ENCODE measurements at regions not wholly inside any gene's neighbourhood (a gene's known extent, or its start where the extent isn't known, plus 50 kb on each side); places are given as distances from the start of the nearest gene placed in this dataset.
"Not testable (repeated sequence)": the region's sequence is repeated elsewhere in the genome, so short reads cannot be mapped to it uniquely, and the experiment has no call there.

GRCh38 chr4:32890398-32890797 is 2170.2 kb downstream of the PCDH7 start:
- H3K4me3 ChIP-seq, result no peak overlapping the region
- in situ Hi-C loops (cut with MboI; ENCODE audit: low pct_unique_long_range_greater_than_20kb in 2 of 9, low sequenced_read_pairs in 9 of 9, unreplicated experiment in 9 of 9), result no loop called here
- ATAC-seq (replicated peaks in 6 of 8), result peak in 4 of 8 experiments; percentile 27 to 71 (median 46)
- H3K4me1 ChIP-seq (replicated peaks in 1 of 2), result no peaks in the 10 kb centered on the region
- no peak overlapping the region for H3K27ac ChIP-seq
- WGBS, 10 experiments, result 19 to 76% (median 57%) methylated on average over 1 to 4 of the region's 4 CpGs; no CpG with 5 or more reads in 3 of the 10 experiments

DNA sequence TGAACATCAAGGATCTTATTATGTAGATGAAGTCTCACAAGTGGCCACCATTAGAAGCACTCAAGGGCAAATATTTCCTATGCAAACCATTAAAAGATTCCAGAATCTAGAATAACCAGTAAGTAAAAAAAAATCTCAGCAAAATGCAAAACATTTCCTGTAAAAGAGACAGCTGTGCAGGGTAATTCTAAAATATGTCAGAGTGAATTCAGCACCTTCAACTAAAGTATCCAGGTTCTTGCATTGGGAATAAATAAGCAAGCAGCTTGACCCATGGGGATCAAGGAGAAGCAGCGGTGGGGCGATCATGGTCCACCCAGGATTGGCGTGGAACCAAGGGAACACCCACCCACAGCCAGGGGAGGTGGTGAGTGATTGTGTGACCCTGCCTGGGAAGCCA is 2188.9 kb downstream of the PCDH7 start:
- no peaks in the 10 kb centered on the region for H3K4me1 ChIP-seq (replicated peaks in 1 of 2)
- peak in 2 of 8 experiments; percentile 54 to 61 for ATAC-seq (replicated peaks in 6 of 8)
- H3K27ac ChIP-seq, result no peak overlapping the region
- WGBS, 10 experiments, result 90 to 100% (median 94%) methylated on average over 2 to 3 of the region's 3 CpGs; no CpG with 5 or more reads in 7 of the 10 experiments
- in situ Hi-C loops (cut with MboI; ENCODE audit: low pct_unique_long_range_greater_than_20kb in 2 of 9, low sequenced_read_pairs in 9 of 9, unreplicated experiment in 9 of 9), result no loop called here
- H3K4me3 ChIP-seq, result no peak overlapping the region

GRCh38 chr4:32909736-32910135 is 2189.6 kb downstream of the PCDH7 start:
- no peak for ATAC-seq (replicated peaks in 6 of 8)
- no peak overlapping the region for H3K27ac ChIP-seq
- in situ Hi-C loops (cut with MboI; ENCODE audit: low pct_unique_long_range_greater_than_20kb in 2 of 9, low sequenced_read_pairs in 9 of 9, unreplicated experiment in 9 of 9), result no loop called here
- no peaks in the 10 kb centered on the region for H3K4me1 ChIP-seq (replicated peaks in 1 of 2)
- no CpG with 5 or more reads among the region's 2 CpGs for WGBS, 10 experiments
- H3K4me3 ChIP-seq, result no peak overlapping the region

DNA sequence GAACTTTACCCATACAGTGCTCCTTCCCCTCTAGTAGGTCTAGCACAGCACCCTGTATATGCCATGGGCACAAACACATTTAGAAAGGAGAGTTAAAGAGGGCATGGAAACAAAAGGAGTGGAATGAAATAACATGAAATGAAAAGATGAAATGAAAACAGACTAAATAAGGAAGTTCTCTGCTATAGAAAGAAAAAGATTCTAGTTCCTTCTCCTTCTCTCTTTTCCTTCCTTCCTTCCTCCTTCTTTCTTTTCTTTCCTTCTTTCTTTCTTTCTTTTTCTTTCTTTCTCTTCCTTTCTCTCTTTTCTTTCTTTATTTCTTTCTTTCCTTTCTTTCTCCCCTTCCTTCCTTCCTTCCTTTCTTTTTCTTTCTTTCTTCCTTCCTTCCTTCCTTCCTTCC is 2197.4 kb downstream of the PCDH7 start:
- no peak for ATAC-seq (replicated peaks in 6 of 8)
- Histone ChIP-seq H3K27ac (no peak overlapping the region), H3K4me1 (replicated peaks in 1 of 2) (no peaks in the 10 kb centered on the region), H3K4me3 (no peak overlapping the region)
- in situ Hi-C loops (cut with MboI; ENCODE audit: low pct_unique_long_range_greater_than_20kb in 2 of 9, low sequenced_read_pairs in 9 of 9, unreplicated experiment in 9 of 9), result no loop called here

GRCh38 chr4:32929796-32930699 is 2209.9 kb downstream of the PCDH7 start:
- ATAC-seq (replicated peaks in 6 of 8), result peak in 3 of 8 experiments; percentile 33 to 88 (median 84)
- H3K4me1 ChIP-seq (replicated peaks in 1 of 2), result peaks cover 3 to 18% of the 10 kb centered on the region in 2 donors
- H3K27ac ChIP-seq, result no peak overlapping the region
- in situ Hi-C loops (cut with MboI; ENCODE audit: low pct_unique_long_range_greater_than_20kb in 2 of 9, low sequenced_read_pairs in 9 of 9, unreplicated experiment in 9 of 9), result no loop called here
- 0 to 66% (median 46%) methylated on average over 1 to 4 of the region's 4 CpGs for WGBS, 10 experiments
- H3K4me3 ChIP-seq, result no peak overlapping the region

- WGBS, 10 experiments, result 0 to 56% (median 11%) methylated on average over 1 of the region's 1 CpG; no CpG with 5 or more reads in 5 of the 10 experiments
- H3K27ac ChIP-seq, result no peak overlapping the region
- no peak overlapping the region for H3K4me3 ChIP-seq
- ATAC-seq (replicated peaks in 6 of 8), result no peak
- in situ Hi-C loops (cut with MboI; ENCODE audit: low pct_unique_long_range_greater_than_20kb in 2 of 9, low sequenced_read_pairs in 9 of 9, unreplicated experiment in 9 of 9), result no loop called here
- peaks cover 3 to 18% of the 10 kb centered on the region in 2 donors for H3K4me1 ChIP-seq (replicated peaks in 1 of 2)
Observed at GRCh38 chr4:32930700-32931099, 2210.5 kb downstream of the PCDH7 start.

DNA sequence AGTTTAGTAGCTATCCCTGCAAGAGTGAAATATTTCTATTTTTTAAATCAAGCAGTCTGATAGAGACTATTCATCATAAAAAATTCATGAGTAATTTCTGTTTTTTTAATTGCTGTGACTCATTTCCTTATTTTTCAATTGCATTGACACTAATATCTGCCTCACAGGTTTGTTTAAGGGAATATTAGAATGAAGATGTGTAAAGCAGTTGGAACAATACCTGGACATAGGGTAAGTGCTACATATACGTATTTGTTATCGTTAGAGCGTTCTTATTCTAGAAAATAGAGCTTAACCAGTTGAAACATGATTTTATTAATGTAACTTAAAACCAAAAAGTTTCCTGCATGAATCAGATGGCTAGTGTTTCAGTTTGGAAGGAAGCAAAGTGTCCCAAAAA is 2211.3 kb downstream of the PCDH7 start:
- 0 to 46% (median 28%) methylated on average over 3 of the region's 3 CpGs; no CpG with 5 or more reads in 4 of the 10 experiments for WGBS, 10 experiments
- ATAC-seq (replicated peaks in 6 of 8), result no peak
- H3K4me1 ChIP-seq (replicated peaks in 1 of 2), result peaks cover 3 to 18% of the 10 kb centered on the region in 2 donors
- in situ Hi-C loops (cut with MboI; ENCODE audit: low pct_unique_long_range_greater_than_20kb in 2 of 9, low sequenced_read_pairs in 9 of 9, unreplicated experiment in 9 of 9), result no loop called here
- no peak overlapping the region for H3K27ac ChIP-seq
- no peak overlapping the region for H3K4me3 ChIP-seq

DNA sequence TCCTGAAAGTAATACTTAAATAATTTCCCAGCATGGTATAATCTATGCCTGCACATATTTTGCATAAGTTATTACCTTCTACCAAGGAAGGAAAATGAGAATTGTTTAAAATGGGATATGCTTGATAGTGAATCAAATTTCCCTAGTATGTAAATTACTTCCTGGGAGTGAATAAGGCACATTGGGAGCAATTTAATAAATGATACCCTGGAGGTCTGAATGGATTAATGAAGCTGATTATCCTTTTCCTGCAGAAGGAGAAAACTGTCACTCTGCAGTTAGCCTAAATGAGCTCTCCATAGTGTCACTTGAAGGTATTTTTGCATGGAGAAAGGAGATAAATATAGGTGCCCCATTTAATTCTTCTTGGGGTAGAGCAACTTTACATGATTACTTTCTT is 2212.0 kb downstream of the PCDH7 start:
- no peak for ATAC-seq (replicated peaks in 6 of 8)
- in situ Hi-C loops (cut with MboI; ENCODE audit: low pct_unique_long_range_greater_than_20kb in 2 of 9, low sequenced_read_pairs in 9 of 9, unreplicated experiment in 9 of 9), result no loop called here
- Histone ChIP-seq H3K27ac (no peak overlapping the region), H3K4me3 (no peak overlapping the region), H3K4me1 (replicated peaks in 1 of 2) (peaks cover 3 to 18% of the 10 kb centered on the region in 2 donors)

DNA sequence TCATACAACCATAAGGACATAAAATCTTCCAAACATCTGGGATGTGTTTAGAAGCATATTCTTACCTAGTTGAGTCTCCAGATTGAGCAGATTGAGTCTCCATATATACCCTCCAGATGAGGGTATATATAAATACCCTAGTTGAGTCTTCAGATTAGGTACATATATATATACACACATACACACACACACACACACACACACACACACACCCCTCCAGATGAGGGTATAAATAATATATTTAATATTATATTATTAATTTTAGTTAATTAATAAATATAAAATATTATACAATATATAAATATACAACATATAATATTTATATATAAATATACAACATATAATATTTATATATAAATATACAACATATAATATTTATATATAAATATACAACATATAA is 2219.1 kb downstream of the PCDH7 start:
- in situ Hi-C loops (cut with MboI; ENCODE audit: low pct_unique_long_range_greater_than_20kb in 2 of 9, low sequenced_read_pairs in 9 of 9, unreplicated experiment in 9 of 9); ATAC-seq (replicated peaks in 6 of 8): not testable (repeated sequence)

DNA sequence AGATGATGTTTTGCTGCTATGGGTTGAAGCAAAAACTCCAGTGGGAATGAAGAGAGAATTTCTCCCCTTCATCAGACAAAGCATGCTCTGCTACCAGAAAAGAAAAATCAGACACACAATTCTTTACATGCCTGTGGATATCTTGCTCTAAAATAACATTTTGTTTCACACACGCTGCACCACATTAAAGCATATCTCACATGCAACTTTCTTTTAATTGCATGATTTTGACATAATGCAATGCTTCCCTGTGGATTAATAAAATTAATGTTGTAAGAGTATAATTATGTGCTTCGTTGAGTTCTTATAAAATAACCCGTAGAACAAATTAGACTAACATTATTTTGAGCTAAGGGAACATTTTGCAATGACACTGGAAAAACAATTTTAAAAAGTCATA is 2230.7 kb downstream of the PCDH7 start:
- in situ Hi-C loops (cut with MboI; ENCODE audit: low pct_unique_long_range_greater_than_20kb in 2 of 9, low sequenced_read_pairs in 9 of 9, unreplicated experiment in 9 of 9), result no loop called here
- Histone ChIP-seq H3K4me3 (no peak overlapping the region), H3K27ac (no peak overlapping the region), H3K4me1 (replicated peaks in 1 of 2) (no peaks in the 10 kb centered on the region)
- no peak for ATAC-seq (replicated peaks in 6 of 8)
- 14 to 95% (median 66%) methylated on average over 1 to 3 of the region's 3 CpGs; no CpG with 5 or more reads in 2 of the 10 experiments for WGBS, 10 experiments

More for the DNA sequence above, 2219.1 kb downstream of the PCDH7 start:
- H3K4me1 ChIP-seq (replicated peaks in 1 of 2); H3K4me3 ChIP-seq; H3K27ac ChIP-seq: not testable (repeated sequence)

DNA sequence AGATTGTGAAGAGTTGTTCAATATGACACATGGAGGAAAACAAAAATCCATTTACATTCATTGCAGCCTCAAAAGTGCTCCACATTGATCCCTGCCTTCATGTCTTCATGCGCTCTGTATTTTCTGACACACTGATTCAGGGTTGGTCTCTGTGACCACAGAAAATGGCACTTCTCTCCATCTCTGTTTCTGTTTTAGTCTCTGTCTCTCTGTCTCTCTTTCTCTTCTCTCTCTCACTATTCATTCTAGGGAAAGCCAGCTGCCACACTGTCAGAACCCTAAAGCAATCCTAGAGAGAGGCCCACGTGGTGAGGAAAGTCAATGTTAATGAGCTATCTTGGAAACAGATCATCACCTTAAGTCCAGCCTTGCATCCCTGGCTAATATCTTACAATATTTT is 2238.4 kb downstream of the PCDH7 start:
- Histone ChIP-seq H3K4me3 (no peak overlapping the region), H3K4me1 (replicated peaks in 1 of 2) (no peaks in the 10 kb centered on the region), H3K27ac (no peak overlapping the region)
- in situ Hi-C loops (cut with MboI; ENCODE audit: low pct_unique_long_range_greater_than_20kb in 2 of 9, low sequenced_read_pairs in 9 of 9, unreplicated experiment in 9 of 9), result no loop called here
- ATAC-seq (replicated peaks in 6 of 8), result no peak
- WGBS, 10 experiments, result 13 to 100% (median 60%) methylated on average over 1 to 2 of the region's 2 CpGs; no CpG with 5 or more reads in 3 of the 10 experiments

DNA sequence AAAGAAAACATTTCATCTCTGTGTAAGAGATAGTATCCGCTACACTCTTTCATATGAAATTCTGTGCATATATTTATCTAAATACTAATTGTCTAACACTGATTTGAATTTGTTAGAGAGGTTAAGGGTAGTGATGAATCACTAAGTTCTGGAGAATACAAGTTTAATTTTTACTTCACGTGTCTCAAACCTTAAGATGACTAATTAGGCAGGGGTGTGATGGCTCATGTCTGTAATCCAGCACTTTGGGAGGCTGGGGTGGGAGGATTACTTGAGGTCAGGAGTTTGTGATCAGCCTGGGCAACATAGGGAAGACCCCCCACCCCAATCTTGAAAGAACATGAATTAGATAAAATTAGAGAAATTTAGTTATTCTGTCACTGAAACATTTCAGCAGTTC is 2241.9 kb downstream of the PCDH7 start:
- H3K4me3 ChIP-seq, result no peak overlapping the region
- no peak overlapping the region for H3K27ac ChIP-seq
- ATAC-seq (replicated peaks in 6 of 8), result no peak
- no peaks in the 10 kb centered on the region for H3K4me1 ChIP-seq (replicated peaks in 1 of 2)
- in situ Hi-C loops (cut with MboI; ENCODE audit: low pct_unique_long_range_greater_than_20kb in 2 of 9, low sequenced_read_pairs in 9 of 9, unreplicated experiment in 9 of 9), result no loop called here
- WGBS, 10 experiments, result 0 to 100% (median 73%) methylated on average over 1 to 2 of the region's 2 CpGs

- Histone ChIP-seq H3K4me3 (no peak overlapping the region), H3K27ac (no peak overlapping the region), H3K4me1 (replicated peaks in 1 of 2) (peaks cover 0 to 2% of the 10 kb centered on the region in 2 donors)
- no peak for ATAC-seq (replicated peaks in 6 of 8)
- in situ Hi-C loops (cut with MboI; ENCODE audit: low pct_unique_long_range_greater_than_20kb in 2 of 9, low sequenced_read_pairs in 9 of 9, unreplicated experiment in 9 of 9), result no loop called here
Observed at GRCh38 chr4:32985256-32985655, 2265.1 kb downstream of the PCDH7 start.

- H3K4me1 ChIP-seq (replicated peaks in 1 of 2), result peaks cover 0 to 2% of the 10 kb centered on the region in 2 donors
- in situ Hi-C loops (cut with MboI; ENCODE audit: low pct_unique_long_range_greater_than_20kb in 2 of 9, low sequenced_read_pairs in 9 of 9, unreplicated experiment in 9 of 9), result no loop called here
- peak in 1 of 8 experiments; percentile 86 for ATAC-seq (replicated peaks in 6 of 8)
- 0 to 100% (median 42%) methylated on average over 1 of the region's 1 CpG; no CpG with 5 or more reads in 3 of the 10 experiments for WGBS, 10 experiments
- no peak overlapping the region for H3K4me3 ChIP-seq
- H3K27ac ChIP-seq, result no peak overlapping the region
Observed at GRCh38 chr4:32986236-32986635, 2266.1 kb downstream of the PCDH7 start.
